OCI-LY7 (cell line): ENCODE measurements at regions not wholly inside any gene's neighbourhood (a gene's known extent, or its start where the extent isn't known, plus 50 kb on each side); places are given as distances from the start of the nearest gene placed in this dataset.

ENCODE experiments used
- BruUV-seq: library from RNA; stranded (reverse); fragments of 400-500 nt; replicated peaks from 2 replicates; lab custom pipeline; 2021; lab: Mats Ljungman, UMichigan
- CTCF ChIA-PET: fragments of 300-600 bp; sonication (Branson Sonifier 250); formaldehyde crosslinking; loops from one replicate; lab custom pipeline; 2022; ENCODE audit warnings: antibody characterized with exemption; ENCODE audit not compliant: unreplicated experiment; lab: Charles Lee
- POLR2A ChIA-PET: fragments of 300-600 bp; sonication (Branson Sonifier 250); formaldehyde crosslinking; loops from one replicate; lab custom pipeline; 2022; ENCODE audit warnings: antibody characterized with exemption; lab: Charles Lee
- DNase-seq: peaks from one replicate; pipeline ENCODE4 v3.0.0-alpha.2; 2015; ENCODE audit warnings: low spot score
- H2AFZ ChIP-seq: fragments of 200-600 bp; sonication (generic), shearing (Covaris generic); 2 replicates; pipeline ENCODE4 v1.6.1; 2014; ENCODE audit warnings: mild to moderate bottlenecking, antibody characterized with exemption, low read length, moderate library complexity
- H3K27ac ChIP-seq: fragments of 200-600 bp; sonication (generic); 2 replicates; pipeline ENCODE4 v1.5.1; 2014; ENCODE audit warnings: mixed run types, low read depth, mild to moderate bottlenecking, moderate library complexity, low read length, inconsistent platforms; ENCODE audit not compliant: poor library complexity, severe bottlenecking
- H3K36me3 ChIP-seq: fragments of 200-600 bp; sonication (generic); 2 replicates; pipeline ENCODE4 v1.6.1; 2014; ENCODE audit warnings: mild to moderate bottlenecking, antibody characterized with exemption, low read length, moderate library complexity, mixed read lengths; ENCODE audit not compliant: insufficient read depth
- H3K4me1 ChIP-seq: fragments of 200-600 bp; sonication (generic); 2 replicates; pipeline ENCODE4 v1.5.1; 2014; ENCODE audit warnings: mild to moderate bottlenecking, low read length; ENCODE audit not compliant: insufficient read depth, poor library complexity, severe bottlenecking
- H3K4me2 ChIP-seq: fragments of 200-600 bp; sonication (generic); 2 replicates; pipeline ENCODE4 v1.6.1; 2014; ENCODE audit warnings: mild to moderate bottlenecking, low read length
- H3K4me3 ChIP-seq: fragments of 200-600 bp; sonication (generic); 2 replicates; pipeline ENCODE4 v1.5.1; 2014; ENCODE audit warnings: mild to moderate bottlenecking, low read depth, low read length; ENCODE audit not compliant: poor library complexity, severe bottlenecking
- H3K79me2 ChIP-seq: fragments of 200-600 bp; sonication (generic); 2 replicates; pipeline ENCODE4 v1.6.1; 2016; ENCODE audit warnings: low read depth, mild to moderate bottlenecking, low read length, moderate library complexity, mixed read lengths; ENCODE audit not compliant: insufficient read depth
- H3K9me2 ChIP-seq: fragments of 200-600 bp; sonication (generic); 2 replicates; pipeline ENCODE4 v1.6.1; 2016; ENCODE audit warnings: mild to moderate bottlenecking, low read length, mixed read lengths; ENCODE audit not compliant: insufficient read depth
- H3K9me3 ChIP-seq: fragments of 200-600 bp; sonication (generic); 2 replicates; pipeline ENCODE4 v1.6.1; 2014; ENCODE audit warnings: mild to moderate bottlenecking, mixed run types, low read length, mixed read lengths
- H4K20me1 ChIP-seq: fragments of 200-600 bp; sonication (generic); 2 replicates; pipeline ENCODE4 v1.6.1; 2014; ENCODE audit warnings: mild to moderate bottlenecking, antibody characterized with exemption, low read length, moderate library complexity, mixed read lengths; ENCODE audit not compliant: insufficient read depth
- EZH2phosphoT487 ChIP-seq: fragments of 200-600 bp; sonication (generic); IDR thresholded peaks from 2 replicates; pipeline ENCODE4 v1.6.1; 2018; ENCODE audit warnings: low read depth, borderline replicate concordance, mild to moderate bottlenecking, mixed run types, antibody characterized with exemption, low read length, moderate library complexity, mixed read lengths
- intact Hi-C: fragments of 100-400 bp; cut with micrococcal nuclease; formaldehyde crosslinking; loops from one replicate; pipeline ENCODE4 v1.10.0; 2022; ENCODE audit not compliant: unreplicated experiment
- TF ChIP-seq, protein P1 (sequence below): fragments of 200-600 bp; sonication (generic); conservative IDR thresholded peaks from 2 replicates; pipeline ENCODE4 v1.5.1; 2014; ENCODE audit warnings: mild to moderate bottlenecking, antibody characterized with exemption, low read length, moderate library complexity, mixed read lengths

DNA sequence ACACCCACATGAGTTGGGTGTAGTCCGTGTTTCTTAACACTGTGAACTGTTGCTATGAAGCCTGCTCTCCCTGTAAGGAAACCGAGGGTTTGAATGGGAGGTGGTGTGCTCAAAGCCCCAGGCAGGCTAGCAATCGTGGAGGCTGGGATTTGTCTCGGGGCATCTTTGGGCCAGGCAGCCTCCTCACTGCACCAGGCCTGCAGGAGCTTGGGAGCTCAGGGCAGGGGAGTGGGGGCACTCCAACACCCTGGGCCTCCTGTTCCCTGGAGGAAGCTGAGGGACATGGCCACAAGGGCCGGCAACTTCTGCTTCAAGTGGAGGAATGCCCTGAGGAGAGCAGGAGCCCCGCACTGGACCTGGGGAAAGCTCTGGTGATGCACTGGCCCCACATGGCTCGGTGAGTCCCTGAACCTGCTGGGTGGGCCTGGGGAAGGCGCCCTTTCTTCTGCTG lies 164.7 kb upstream of the B3GAT1 start:
- Histone ChIP-seq H3K27ac (no peak overlapping the region), H3K4me1 (no peaks in the 10 kb centered on the region), H3K36me3 (no peaks in the 10 kb centered on the region), H3K9me2 (no peaks in the 10 kb centered on the region), H4K20me1 (no peaks in the 10 kb centered on the region), H2AFZ (no peak overlapping the region), H3K79me2 (no peaks in the 10 kb centered on the region), H3K4me2 (no peak overlapping the region), H3K9me3 (no peaks in the 10 kb centered on the region), H3K4me3 (no peak overlapping the region)
- no TSS peak for BruUV-seq
- TF ChIP-seq EZH2phosphoT487, result no peak
- TF ChIP-seq, protein P1, sequence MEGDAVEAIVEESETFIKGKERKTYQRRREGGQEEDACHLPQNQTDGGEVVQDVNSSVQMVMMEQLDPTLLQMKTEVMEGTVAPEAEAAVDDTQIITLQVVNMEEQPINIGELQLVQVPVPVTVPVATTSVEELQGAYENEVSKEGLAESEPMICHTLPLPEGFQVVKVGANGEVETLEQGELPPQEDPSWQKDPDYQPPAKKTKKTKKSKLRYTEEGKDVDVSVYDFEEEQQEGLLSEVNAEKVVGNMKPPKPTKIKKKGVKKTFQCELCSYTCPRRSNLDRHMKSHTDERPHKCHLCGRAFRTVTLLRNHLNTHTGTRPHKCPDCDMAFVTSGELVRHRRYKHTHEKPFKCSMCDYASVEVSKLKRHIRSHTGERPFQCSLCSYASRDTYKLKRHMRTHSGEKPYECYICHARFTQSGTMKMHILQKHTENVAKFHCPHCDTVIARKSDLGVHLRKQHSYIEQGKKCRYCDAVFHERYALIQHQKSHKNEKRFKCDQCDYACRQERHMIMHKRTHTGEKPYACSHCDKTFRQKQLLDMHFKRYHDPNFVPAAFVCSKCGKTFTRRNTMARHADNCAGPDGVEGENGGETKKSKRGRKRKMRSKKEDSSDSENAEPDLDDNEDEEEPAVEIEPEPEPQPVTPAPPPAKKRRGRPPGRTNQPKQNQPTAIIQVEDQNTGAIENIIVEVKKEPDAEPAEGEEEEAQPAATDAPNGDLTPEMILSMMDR, result no peak
- POLR2A ChIA-PET, result interaction anchor here (0.6 kb wide), 1 partner anchor 382 kb away, joined by 3 read pairs; no protein-coding TSS in a partner anchor
- CTCF ChIA-PET, result interaction anchor here (0.6 kb wide), 1 partner anchor 409 kb away, joined by 3 read pairs; no protein-coding TSS in a partner anchor
- intact Hi-C loops, result no loop called here
- DNase-seq, result no peak

- H3K36me3 ChIP-seq, result no peaks in the 10 kb centered on the region
- no peaks in the 10 kb centered on the region for H3K4me1 ChIP-seq
- intact Hi-C loops, result no loop called here
- ChIA-PET POLR2A (interaction anchor here (0.6 kb wide), 2 partner anchors 381 to 617 kb away, joined by 3 read pairs; no protein-coding TSS in a partner anchor), CTCF (interaction anchor here (0.6 kb wide), 1 partner anchor 409 kb away, joined by 3 read pairs; no protein-coding TSS in a partner anchor)
- H4K20me1 ChIP-seq, result no peaks in the 10 kb centered on the region
- no peak overlapping the region for H3K27ac ChIP-seq
- no peaks in the 10 kb centered on the region for H3K9me3 ChIP-seq
- no peak overlapping the region for H3K4me3 ChIP-seq
- H3K79me2 ChIP-seq, result no peaks in the 10 kb centered on the region
- no peaks in the 10 kb centered on the region for H3K9me2 ChIP-seq
- no peak overlapping the region for H3K4me2 ChIP-seq
- BruUV-seq, result no TSS peak
- TF ChIP-seq, protein P1, result no peak
- TF ChIP-seq EZH2phosphoT487, result no peak
- no peak overlapping the region for H2AFZ ChIP-seq
- no peak for DNase-seq
Observed at GRCh38 chr11:134576286-134576685, 164.2 kb upstream of the B3GAT1 start.

GRCh38 chr11:134575504-134576230 lies 163.6 kb upstream of the B3GAT1 start:
- ChIA-PET POLR2A (interaction anchor here (0.6 kb wide), 1 partner anchor 616 kb away, joined by 3 read pairs; no protein-coding TSS in a partner anchor), CTCF (no interaction called here)
- BruUV-seq, result no TSS peak
- Histone ChIP-seq H2AFZ (no peak overlapping the region), H3K4me3 (no peak overlapping the region), H3K27ac (no peak overlapping the region), H3K36me3 (no peaks in the 10 kb centered on the region), H3K79me2 (no peaks in the 10 kb centered on the region), H4K20me1 (no peaks in the 10 kb centered on the region), H3K9me3 (no peaks in the 10 kb centered on the region), H3K4me2 (no peak overlapping the region), H3K9me2 (no peaks in the 10 kb centered on the region), H3K4me1 (no peaks in the 10 kb centered on the region)
- DNase-seq, result no peak
- TF ChIP-seq, protein P1, result no peak
- TF ChIP-seq EZH2phosphoT487, result no peak
- intact Hi-C loops, result no loop called here
